K562 (cell line): ENCODE measurements at regions not wholly inside any gene's neighbourhood (a gene's known extent, or its start where the extent isn't known, plus 50 kb on each side); places are given as distances from the start of the nearest gene placed in this dataset.
A peak's percentile ranks its signal among the peaks of the same experiment; 100 is the strongest.

ENCODE experiments used
- ATAC-seq: fragments of 200-7000 bp; cut with Tn5 transposase; 3 replicates; pipeline ENCODE4 v1.9.1; 2020; ENCODE audit warnings: moderate library complexity
- BruUV-seq: library from RNA; stranded (reverse); fragments of 400-500 nt; replicated peaks from 2 replicates; lab custom pipeline; 2021; lab: Mats Ljungman, UMichigan
- CTCF ChIA-PET: fragments of 300-600 bp; formaldehyde crosslinking; extraction: SDS; loops from one replicate; lab custom pipeline; 2021; ENCODE audit warnings: low intra/inter-chr PET ratio; lab: Yijun Ruan, JAX
- POLR2A ChIA-PET: fragments of 300-600, 350-650 bp; sonication (Branson Sonifier 250); formaldehyde crosslinking; extraction: SDS; loops from one replicate; lab custom pipeline; 2021; ENCODE audit warnings: antibody characterized with exemption, inconsistent platforms; lab: Yijun Ruan, JAX
- DNase-seq, 4 experiments: peaks; one replicate each; pipeline versions ENCODE4 v3.0.0 to v3.0.0-alpha.2; 2011 to 2018; ENCODE audit warnings: low spot score in 3 of 4, mixed read lengths in 3 of 4; ENCODE audit errors: extremely low read depth in 1 of 4
- FAIRE-seq: peaks from 2 replicates; lab custom pipeline; 2011; peaks lifted over from hg19 to GRCh38; lab: Jason Lieb, UNC
- H2AFZ ChIP-seq: 2 replicates; pipeline ENCODE4 v1.6.0; 2011; ENCODE audit warnings: low read depth, low read length, control low read depth, inconsistent platforms
- H3K27ac ChIP-seq: fragments of 200-600 bp; 3 replicates; pipeline ENCODE4 v1.8.0; 2011; ENCODE audit warnings: low read depth, mild to moderate bottlenecking, control low read depth, inconsistent platforms, low read length, moderate library complexity, mixed read lengths; ENCODE audit errors: extremely low read depth
- H3K27me3 ChIP-seq, 2 experiments: fragments of 300-600 bp in 1 of 2; 2 replicates in 1 of 2; 3 replicates in 1 of 2; pipeline versions ENCODE4 v1.6.0 to v1.8.0; 2011; ENCODE audit warnings: inconsistent platforms in 2 of 2, low read length in 2 of 2, mild to moderate bottlenecking in 1 of 2, mixed read lengths in 1 of 2, moderate library complexity in 1 of 2; ENCODE audit not compliant: control insufficient read depth in 2 of 2, insufficient read depth in 2 of 2
- H3K36me3 ChIP-seq: fragments of 300-600 bp; 3 replicates; pipeline ENCODE4 v1.8.0; 2011; ENCODE audit warnings: mild to moderate bottlenecking, low read length, inconsistent platforms; ENCODE audit not compliant: control insufficient read depth, insufficient read depth
- H3K4me1 ChIP-seq, 2 experiments: fragments of 200-600 bp in 1 of 2; replicated peaks in 1 of 2; 2 replicates in 1 of 2; 3 replicates in 1 of 2; pipeline versions ENCODE4 v1.5.1 to v1.8.0; 2011; ENCODE audit warnings: inconsistent platforms in 2 of 2, low read length in 2 of 2, mild to moderate bottlenecking in 1 of 2, mixed read lengths in 1 of 2, moderate library complexity in 1 of 2; ENCODE audit not compliant: control insufficient read depth in 2 of 2, insufficient read depth in 2 of 2
- H3K4me2 ChIP-seq: 2 replicates; pipeline ENCODE4 v1.6.1; 2011; ENCODE audit warnings: low read length, control low read depth, inconsistent platforms, mixed read lengths; ENCODE audit not compliant: insufficient read depth
- H3K4me3 ChIP-seq: fragments of 200-600 bp; sonication (generic), shearing (Covaris generic); 2 replicates; pipeline ENCODE4 v1.5.1; 2016; ENCODE audit warnings: control low read depth, inconsistent platforms
- H3K79me2 ChIP-seq: fragments of 200-600 bp; 3 replicates; pipeline ENCODE4 v1.8.0; 2011; ENCODE audit warnings: low read length, inconsistent platforms; ENCODE audit not compliant: control insufficient read depth, insufficient read depth
- H3K9ac ChIP-seq, 2 experiments: 2 replicates each; pipeline versions ENCODE4 v1.6.0 to v1.6.1; 2011; ENCODE audit warnings: low read depth in 2 of 2, low read length in 2 of 2, control low read depth in 1 of 2, inconsistent platforms in 1 of 2, mild to moderate bottlenecking in 1 of 2, mixed read lengths in 1 of 2; ENCODE audit not compliant: insufficient read depth in 1 of 2
- H3K9me1 ChIP-seq: one replicate; pipeline ENCODE4 v1.6.0; 2011; ENCODE audit warnings: inconsistent platforms, mild to moderate bottlenecking, low read length, moderate library complexity; ENCODE audit not compliant: control insufficient read depth, insufficient read depth
- H3K9me3 ChIP-seq: replicated peaks from 2 replicates; pipeline ENCODE4 v1.5.1; 2011; ENCODE audit warnings: low read depth, low read length, inconsistent platforms; ENCODE audit not compliant: control insufficient read depth, insufficient read depth
- H4K20me1 ChIP-seq: replicated peaks from 2 replicates; pipeline ENCODE4 v1.6.1; 2011; ENCODE audit warnings: low read length, inconsistent platforms, mixed read lengths; ENCODE audit not compliant: control insufficient read depth, insufficient read depth
- WGBS: fragments of 100-300 bp; shearing (Covaris generic); methylation state at CpG from one replicate; pipeline ENCODE4 v1.1.6; 2016; ENCODE audit warnings: low coverage, mixed read lengths; ENCODE audit not compliant: insufficient coverage; ENCODE audit errors: missing lambda C conversion rate; 5-methylcytosine and 5-hydroxymethylcytosine counted together
- in situ Hi-C: fragments of 300-500 bp; cut with MboI; formaldehyde crosslinking; loops from 4 replicates; pipeline ENCODE4 v1.15.0; 2018; ENCODE audit warnings: inconsistent platforms, mixed read lengths
- intact Hi-C: fragments of 100-400 bp; cut with micrococcal nuclease; formaldehyde crosslinking; loops from 2 replicates; pipeline ENCODE4 v1.14.2; 2022
- TF ChIP-seq, protein P1 (sequence below): fragments of 450-650 bp; formaldehyde crosslinking; IDR thresholded peaks from 2 replicates; pipeline ENCODE4 v1.4.0; 2020; ENCODE audit warnings: mild to moderate bottlenecking, mixed read lengths
- TF ChIP-seq, protein P2 (sequence below): fragments of 200-600 bp; sonication (generic); IDR thresholded peaks from one replicate; pipeline ENCODE4 v1.6.1; 2012; ENCODE audit warnings: mild to moderate bottlenecking, low read depth, low read length, inconsistent platforms

DNA sequence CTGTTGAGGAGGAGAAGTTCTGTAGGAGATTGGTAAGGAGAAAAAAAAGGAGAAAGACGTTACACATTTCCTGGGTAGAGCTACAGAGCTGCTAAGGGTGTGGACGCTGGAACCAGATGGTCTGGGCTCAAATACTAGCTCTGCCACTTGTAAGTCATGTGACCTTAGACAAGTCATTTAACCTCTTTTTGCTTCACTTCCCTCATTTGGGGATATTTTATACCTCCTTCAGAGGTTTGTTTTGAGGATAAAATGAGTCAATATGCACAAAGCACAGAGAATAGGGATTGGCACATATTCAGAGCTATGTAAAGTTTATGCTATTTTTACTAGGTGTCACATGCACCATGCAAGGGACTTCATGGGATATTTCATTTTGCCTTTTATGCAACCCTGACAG lies 708.8 kb downstream of the DHX35 start:
- intact Hi-C loops, result no loop called here
- Histone ChIP-seq H3K79me2 (no peaks in the 10 kb centered on the region), H3K9me1 (no peaks in the 10 kb centered on the region), H2AFZ (no peak overlapping the region), H3K4me1 (no peaks in the 10 kb centered on the region), H3K27ac (no peak overlapping the region), H3K9ac (no peak overlapping the region), H4K20me1 (no peaks in the 10 kb centered on the region), H3K4me2 (no peak overlapping the region), H3K4me3 (no peak overlapping the region), H3K36me3 (no peaks in the 10 kb centered on the region), H3K9me3 (0 out of 2 replicates have a peak, but pooled peaks cover 2% of the 10 kb centered on the region), H3K27me3 (no peaks in the 10 kb centered on the region)
- POLR2A ChIA-PET, result no interaction called here
- no TSS peak for BruUV-seq
- TF ChIP-seq, protein P1, sequence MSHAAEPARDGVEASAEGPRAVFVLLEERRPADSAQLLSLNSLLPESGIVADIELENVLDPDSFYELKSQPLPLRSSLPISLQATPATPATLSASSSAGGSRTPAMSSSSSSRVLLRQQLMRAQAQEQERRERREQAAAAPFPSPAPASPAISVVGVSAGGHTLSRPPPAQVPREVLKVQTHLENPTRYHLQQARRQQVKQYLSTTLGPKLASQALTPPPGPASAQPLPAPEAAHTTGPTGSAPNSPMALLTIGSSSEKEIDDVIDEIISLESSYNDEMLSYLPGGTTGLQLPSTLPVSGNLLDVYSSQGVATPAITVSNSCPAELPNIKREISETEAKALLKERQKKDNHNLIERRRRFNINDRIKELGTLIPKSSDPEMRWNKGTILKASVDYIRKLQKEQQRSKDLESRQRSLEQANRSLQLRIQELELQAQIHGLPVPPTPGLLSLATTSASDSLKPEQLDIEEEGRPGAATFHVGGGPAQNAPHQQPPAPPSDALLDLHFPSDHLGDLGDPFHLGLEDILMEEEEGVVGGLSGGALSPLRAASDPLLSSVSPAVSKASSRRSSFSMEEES (CRISPR knock-in tag), result peak; percentile 46
- TF ChIP-seq, protein P2, sequence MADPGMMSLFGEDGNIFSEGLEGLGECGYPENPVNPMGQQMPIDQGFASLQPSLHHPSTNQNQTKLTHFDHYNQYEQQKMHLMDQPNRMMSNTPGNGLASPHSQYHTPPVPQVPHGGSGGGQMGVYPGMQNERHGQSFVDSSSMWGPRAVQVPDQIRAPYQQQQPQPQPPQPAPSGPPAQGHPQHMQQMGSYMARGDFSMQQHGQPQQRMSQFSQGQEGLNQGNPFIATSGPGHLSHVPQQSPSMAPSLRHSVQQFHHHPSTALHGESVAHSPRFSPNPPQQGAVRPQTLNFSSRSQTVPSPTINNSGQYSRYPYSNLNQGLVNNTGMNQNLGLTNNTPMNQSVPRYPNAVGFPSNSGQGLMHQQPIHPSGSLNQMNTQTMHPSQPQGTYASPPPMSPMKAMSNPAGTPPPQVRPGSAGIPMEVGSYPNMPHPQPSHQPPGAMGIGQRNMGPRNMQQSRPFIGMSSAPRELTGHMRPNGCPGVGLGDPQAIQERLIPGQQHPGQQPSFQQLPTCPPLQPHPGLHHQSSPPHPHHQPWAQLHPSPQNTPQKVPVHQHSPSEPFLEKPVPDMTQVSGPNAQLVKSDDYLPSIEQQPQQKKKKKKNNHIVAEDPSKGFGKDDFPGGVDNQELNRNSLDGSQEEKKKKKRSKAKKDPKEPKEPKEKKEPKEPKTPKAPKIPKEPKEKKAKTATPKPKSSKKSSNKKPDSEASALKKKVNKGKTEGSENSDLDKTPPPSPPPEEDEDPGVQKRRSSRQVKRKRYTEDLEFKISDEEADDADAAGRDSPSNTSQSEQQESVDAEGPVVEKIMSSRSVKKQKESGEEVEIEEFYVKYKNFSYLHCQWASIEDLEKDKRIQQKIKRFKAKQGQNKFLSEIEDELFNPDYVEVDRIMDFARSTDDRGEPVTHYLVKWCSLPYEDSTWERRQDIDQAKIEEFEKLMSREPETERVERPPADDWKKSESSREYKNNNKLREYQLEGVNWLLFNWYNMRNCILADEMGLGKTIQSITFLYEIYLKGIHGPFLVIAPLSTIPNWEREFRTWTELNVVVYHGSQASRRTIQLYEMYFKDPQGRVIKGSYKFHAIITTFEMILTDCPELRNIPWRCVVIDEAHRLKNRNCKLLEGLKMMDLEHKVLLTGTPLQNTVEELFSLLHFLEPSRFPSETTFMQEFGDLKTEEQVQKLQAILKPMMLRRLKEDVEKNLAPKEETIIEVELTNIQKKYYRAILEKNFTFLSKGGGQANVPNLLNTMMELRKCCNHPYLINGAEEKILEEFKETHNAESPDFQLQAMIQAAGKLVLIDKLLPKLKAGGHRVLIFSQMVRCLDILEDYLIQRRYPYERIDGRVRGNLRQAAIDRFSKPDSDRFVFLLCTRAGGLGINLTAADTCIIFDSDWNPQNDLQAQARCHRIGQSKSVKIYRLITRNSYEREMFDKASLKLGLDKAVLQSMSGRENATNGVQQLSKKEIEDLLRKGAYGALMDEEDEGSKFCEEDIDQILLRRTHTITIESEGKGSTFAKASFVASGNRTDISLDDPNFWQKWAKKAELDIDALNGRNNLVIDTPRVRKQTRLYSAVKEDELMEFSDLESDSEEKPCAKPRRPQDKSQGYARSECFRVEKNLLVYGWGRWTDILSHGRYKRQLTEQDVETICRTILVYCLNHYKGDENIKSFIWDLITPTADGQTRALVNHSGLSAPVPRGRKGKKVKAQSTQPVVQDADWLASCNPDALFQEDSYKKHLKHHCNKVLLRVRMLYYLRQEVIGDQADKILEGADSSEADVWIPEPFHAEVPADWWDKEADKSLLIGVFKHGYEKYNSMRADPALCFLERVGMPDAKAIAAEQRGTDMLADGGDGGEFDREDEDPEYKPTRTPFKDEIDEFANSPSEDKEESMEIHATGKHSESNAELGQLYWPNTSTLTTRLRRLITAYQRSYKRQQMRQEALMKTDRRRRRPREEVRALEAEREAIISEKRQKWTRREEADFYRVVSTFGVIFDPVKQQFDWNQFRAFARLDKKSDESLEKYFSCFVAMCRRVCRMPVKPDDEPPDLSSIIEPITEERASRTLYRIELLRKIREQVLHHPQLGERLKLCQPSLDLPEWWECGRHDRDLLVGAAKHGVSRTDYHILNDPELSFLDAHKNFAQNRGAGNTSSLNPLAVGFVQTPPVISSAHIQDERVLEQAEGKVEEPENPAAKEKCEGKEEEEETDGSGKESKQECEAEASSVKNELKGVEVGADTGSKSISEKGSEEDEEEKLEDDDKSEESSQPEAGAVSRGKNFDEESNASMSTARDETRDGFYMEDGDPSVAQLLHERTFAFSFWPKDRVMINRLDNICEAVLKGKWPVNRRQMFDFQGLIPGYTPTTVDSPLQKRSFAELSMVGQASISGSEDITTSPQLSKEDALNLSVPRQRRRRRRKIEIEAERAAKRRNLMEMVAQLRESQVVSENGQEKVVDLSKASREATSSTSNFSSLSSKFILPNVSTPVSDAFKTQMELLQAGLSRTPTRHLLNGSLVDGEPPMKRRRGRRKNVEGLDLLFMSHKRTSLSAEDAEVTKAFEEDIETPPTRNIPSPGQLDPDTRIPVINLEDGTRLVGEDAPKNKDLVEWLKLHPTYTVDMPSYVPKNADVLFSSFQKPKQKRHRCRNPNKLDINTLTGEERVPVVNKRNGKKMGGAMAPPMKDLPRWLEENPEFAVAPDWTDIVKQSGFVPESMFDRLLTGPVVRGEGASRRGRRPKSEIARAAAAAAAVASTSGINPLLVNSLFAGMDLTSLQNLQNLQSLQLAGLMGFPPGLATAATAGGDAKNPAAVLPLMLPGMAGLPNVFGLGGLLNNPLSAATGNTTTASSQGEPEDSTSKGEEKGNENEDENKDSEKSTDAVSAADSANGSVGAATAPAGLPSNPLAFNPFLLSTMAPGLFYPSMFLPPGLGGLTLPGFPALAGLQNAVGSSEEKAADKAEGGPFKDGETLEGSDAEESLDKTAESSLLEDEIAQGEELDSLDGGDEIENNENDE, result no peak
- WGBS, result 3% methylated on average over 2 of the region's 2 CpGs
- CTCF ChIA-PET, result no interaction called here
- FAIRE-seq (no peak), DNase-seq (no peak), ATAC-seq (no peak)
- in situ Hi-C loops, result no loop called here
